ENCODE measurements at regions not wholly inside any gene's neighbourhood (a gene's known extent, or its start where the extent isn't known, plus 50 kb on each side); places are given as distances from the start of the nearest gene placed in this dataset.

- Histone ChIP-seq H3K27me3 (ENCODE audit: insufficient read depth, low read depth, severe bottlenecking) (no peaks in the 10 kb centered on the region), H3K36me3 (no peaks in the 10 kb centered on the region), H3K4me3 (ENCODE audit: low read depth, low read length) (no peak overlapping the region), H3K9me3 (ENCODE audit: severe bottlenecking) (no peaks in the 10 kb centered on the region), H3K27ac (no peak overlapping the region)
- TF ChIP-seq CTCF (IDR thresholded peaks at IDR 0.05; ENCODE audit: low read depth, low read length), result no peak
- DNase-seq, result no peak
Observed at GRCh38 chr10:81569488-81569887, 305.5 kb upstream of the NRG3 start.

GRCh38 chr10:81570349-81570748, 304.6 kb upstream of the NRG3 start:
- Histone ChIP-seq H3K27me3 (ENCODE audit: insufficient read depth, low read depth, severe bottlenecking) (no peaks in the 10 kb centered on the region), H3K36me3 (no peaks in the 10 kb centered on the region), H3K27ac (no peak overlapping the region), H3K4me3 (ENCODE audit: low read depth, low read length) (no peak overlapping the region), H3K9me3 (ENCODE audit: severe bottlenecking) (peaks cover 2% of the 10 kb centered on the region)
- no peak for DNase-seq
- TF ChIP-seq CTCF (IDR thresholded peaks at IDR 0.05; ENCODE audit: low read depth, low read length), result no peak

- no peak for DNase-seq
- Histone ChIP-seq H3K9me3 (ENCODE audit: severe bottlenecking) (peaks cover 2% of the 10 kb centered on the region), H3K27ac (no peak overlapping the region), H3K4me3 (ENCODE audit: low read depth, low read length) (no peak overlapping the region), H3K27me3 (ENCODE audit: insufficient read depth, low read depth, severe bottlenecking) (no peaks in the 10 kb centered on the region), H3K36me3 (no peaks in the 10 kb centered on the region)
- no peak for TF ChIP-seq CTCF (IDR thresholded peaks at IDR 0.05; ENCODE audit: low read depth, low read length)
Observed at GRCh38 chr10:81570878-81571794, 303.9 kb upstream of the NRG3 start.

- no peak overlapping the region for H3K4me3 ChIP-seq (ENCODE audit: low read depth, low read length)
- DNase-seq, result peak; percentile 46
- no peak for TF ChIP-seq CTCF (IDR thresholded peaks at IDR 0.05; ENCODE audit: low read depth, low read length)
- no peaks in the 10 kb centered on the region for H3K27me3 ChIP-seq (ENCODE audit: insufficient read depth, low read depth, severe bottlenecking)
- H3K27ac ChIP-seq, result no peak overlapping the region; the same call in 1 of the 2 replicates
- H3K9me3 ChIP-seq (ENCODE audit: severe bottlenecking), result peaks cover 2% of the 10 kb centered on the region
- H3K36me3 ChIP-seq, result no peaks in the 10 kb centered on the region
Observed at GRCh38 chr10:81575036-81575435, 300.0 kb upstream of the NRG3 start.

GRCh38 chr10:81576336-81576735, 298.7 kb upstream of the NRG3 start:
- H3K27ac ChIP-seq, result no peak overlapping the region
- peaks cover 2% of the 10 kb centered on the region for H3K9me3 ChIP-seq (ENCODE audit: severe bottlenecking)
- H3K4me3 ChIP-seq (ENCODE audit: low read depth, low read length), result no peak overlapping the region
- H3K36me3 ChIP-seq, result no peaks in the 10 kb centered on the region
- no peaks in the 10 kb centered on the region for H3K27me3 ChIP-seq (ENCODE audit: insufficient read depth, low read depth, severe bottlenecking)
- no peak for DNase-seq
- no peak for TF ChIP-seq CTCF (IDR thresholded peaks at IDR 0.05; ENCODE audit: low read depth, low read length)
